Ovary (tissue), 7 donors: ENCODE measurements at regions not wholly inside any gene's neighbourhood (a gene's known extent, or its start where the extent isn't known, plus 50 kb on each side); places are given as distances from the start of the nearest gene placed in this dataset.

Experiments
- DNase-seq, 5 donors: peaks; one replicate each; pipeline ENCODE4 v3.0.0-alpha.2; 2019 to 2020
- H3K27ac ChIP-seq, 2 donors: fragments of 200-600 bp; one replicate each; pipeline versions ENCODE4 v1.5.1 to v1.8.0; 2019 to 2022
- H3K27me3 ChIP-seq: fragments of 200-600 bp; one replicate; pipeline ENCODE4 v1.8.0; 2022
- H3K36me3 ChIP-seq: fragments of 200-600 bp; sonication (generic); one replicate; pipeline ENCODE4 v1.5.1; 2019
- H3K4me1 ChIP-seq: one replicate; pipeline ENCODE4 v1.8.1; 2013; ENCODE audit warnings: mild to moderate bottlenecking, moderate library complexity; ENCODE audit not compliant: insufficient read depth
- H3K4me3 ChIP-seq: fragments of 200-600 bp; sonication (generic); one replicate; pipeline ENCODE4 v1.5.1; 2017
- H3K9me3 ChIP-seq, 2 donors: fragments of 200-600 bp in 1 of 2; sonication (generic) in 1 of 2; one replicate each; pipeline versions ENCODE4 v1.5.1 to v1.8.1; 2013 to 2019; ENCODE audit warnings: mild to moderate bottlenecking in 1 of 2, moderate library complexity in 1 of 2
- EP300 ChIP-seq: sonication (generic); formaldehyde crosslinking; IDR thresholded peaks from one replicate; pipeline ENCODE4 v1.6.1; 2017; ENCODE audit warnings: antibody characterized with exemption
- POLR2A ChIP-seq: fragments of 450-650 bp; IDR thresholded peaks from one replicate; pipeline ENCODE4 v1.6.1; 2017; ENCODE audit warnings: antibody characterized with exemption, mild to moderate bottlenecking, moderate library complexity
- WGBS, 3 donors: extraction: QIAGEN DNeasy Blood & Tissue Kit in 1 of 3; methylation state at CpG; one replicate each; pipeline versions ENCODE4 v1.1.5 to v1.1.7; 2013 to 2017; 5-methylcytosine and 5-hydroxymethylcytosine counted together
- intact Hi-C, 4 donors: fragments of 100-400 bp; cut with DNase I; formaldehyde crosslinking; loops; one replicate each; pipeline versions ENCODE4 v1.11.0 to v1.15.1; 2022 to 2023
- TF ChIP-seq, protein P1 (sequence below), 3 donors: fragments of 450-650 bp in 2 of 3; fragments of 200-600 bp in 1 of 3; IDR thresholded peaks; one replicate each; pipeline versions ENCODE4 v1.5.1 to v1.8.0; 2016 to 2022; ENCODE audit warnings: antibody characterized with exemption in 3 of 3, mild to moderate bottlenecking in 1 of 3
- donor health status: DM: no; HTN: no; CAD: no; lungs with moderate emphysema.
- donor health status: DM: no; HTN: no; CAD: no.
- donor health status: Bipolar disorder and iron deficiency.
- donor health status: DM: no; HTN: no; CAD: no.
- donor health status: DM: yes; HTN: yes; CAD: no.

DNA sequence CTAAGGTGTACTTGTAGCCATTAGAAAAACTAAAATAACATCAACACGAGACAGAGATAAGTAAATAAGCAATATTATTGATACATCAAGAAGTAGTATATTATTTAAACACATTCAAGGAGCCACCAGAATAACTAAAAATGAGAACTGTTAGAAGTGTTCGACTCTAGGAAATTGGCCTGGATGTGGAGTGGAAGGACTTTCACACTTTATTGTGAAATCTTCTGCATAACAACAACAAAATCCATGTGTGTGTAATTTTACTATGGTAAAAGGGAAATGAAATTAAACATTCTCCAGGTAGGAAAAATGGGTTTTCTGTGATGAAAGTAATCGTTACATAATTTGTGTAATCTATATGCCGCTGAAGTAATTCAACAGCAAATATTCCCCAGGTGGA lies 96.3 kb upstream of the RNF152 start:
- Histone ChIP-seq H3K27me3 (no peaks in the 10 kb centered on the region), H3K9me3 (no peaks in the 10 kb centered on the region), H3K36me3 (no peaks in the 10 kb centered on the region), H3K4me3 (no peak overlapping the region), H3K4me1 (peaks cover 10% of the 10 kb centered on the region), H3K27ac (no peak overlapping the region)
- TF ChIP-seq POLR2A (no peak), EP300 (no peak)
- TF ChIP-seq, protein P1, sequence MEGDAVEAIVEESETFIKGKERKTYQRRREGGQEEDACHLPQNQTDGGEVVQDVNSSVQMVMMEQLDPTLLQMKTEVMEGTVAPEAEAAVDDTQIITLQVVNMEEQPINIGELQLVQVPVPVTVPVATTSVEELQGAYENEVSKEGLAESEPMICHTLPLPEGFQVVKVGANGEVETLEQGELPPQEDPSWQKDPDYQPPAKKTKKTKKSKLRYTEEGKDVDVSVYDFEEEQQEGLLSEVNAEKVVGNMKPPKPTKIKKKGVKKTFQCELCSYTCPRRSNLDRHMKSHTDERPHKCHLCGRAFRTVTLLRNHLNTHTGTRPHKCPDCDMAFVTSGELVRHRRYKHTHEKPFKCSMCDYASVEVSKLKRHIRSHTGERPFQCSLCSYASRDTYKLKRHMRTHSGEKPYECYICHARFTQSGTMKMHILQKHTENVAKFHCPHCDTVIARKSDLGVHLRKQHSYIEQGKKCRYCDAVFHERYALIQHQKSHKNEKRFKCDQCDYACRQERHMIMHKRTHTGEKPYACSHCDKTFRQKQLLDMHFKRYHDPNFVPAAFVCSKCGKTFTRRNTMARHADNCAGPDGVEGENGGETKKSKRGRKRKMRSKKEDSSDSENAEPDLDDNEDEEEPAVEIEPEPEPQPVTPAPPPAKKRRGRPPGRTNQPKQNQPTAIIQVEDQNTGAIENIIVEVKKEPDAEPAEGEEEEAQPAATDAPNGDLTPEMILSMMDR (IDR thresholded peaks at IDR 0.05): no peak
- DNase-seq: no peak
- 93 to 96% (median 94%) methylated on average over 4 of the region's 4 CpGs for WGBS, 3 donors
- intact Hi-C loops: no loop called here

DNA sequence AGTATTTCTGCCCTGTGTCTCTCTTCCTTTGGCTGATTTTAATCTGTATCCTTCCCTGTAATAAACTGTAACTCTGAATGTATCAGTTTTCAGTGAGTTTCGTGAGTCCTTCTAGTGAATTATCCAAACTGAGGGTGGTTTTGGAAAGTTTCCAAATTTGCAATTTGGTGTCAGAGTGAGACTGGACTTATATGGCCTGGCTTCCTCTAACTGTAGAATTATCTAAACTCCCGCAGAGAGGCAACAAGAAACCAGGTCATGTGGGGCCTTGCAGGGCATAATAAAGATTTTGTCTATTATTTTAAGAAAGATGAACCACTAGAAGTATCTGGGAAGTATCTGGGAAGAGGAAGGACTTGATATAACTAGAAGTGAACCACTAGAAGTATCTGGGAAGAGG lies 95.3 kb upstream of the RNF152 start:
- Histone ChIP-seq H3K27ac (no peak overlapping the region), H3K4me1 (peaks cover 13% of the 10 kb centered on the region), H3K36me3 (no peaks in the 10 kb centered on the region), H3K9me3 (no peaks in the 10 kb centered on the region), H3K27me3 (no peaks in the 10 kb centered on the region), H3K4me3 (no peak overlapping the region)
- no peak for DNase-seq
- intact Hi-C loops: no loop called here
- TF ChIP-seq POLR2A (no peak), EP300 (no peak)
- TF ChIP-seq, protein P1 (IDR thresholded peaks at IDR 0.05): no peak
- 62 to 79% (median 72%) methylated on average over 2 of the region's 2 CpGs for WGBS, 3 donors

- Histone ChIP-seq H3K4me3 (no peak overlapping the region), H3K27ac (no peak overlapping the region), H3K4me1 (peaks cover 6% of the 10 kb centered on the region), H3K9me3 (no peaks in the 10 kb centered on the region), H3K27me3 (no peaks in the 10 kb centered on the region), H3K36me3 (no peaks in the 10 kb centered on the region)
- WGBS, 3 donors: 93 to 97% (median 94%) methylated on average over 1 of the region's 1 CpG
- intact Hi-C loops: no loop called here
- TF ChIP-seq, protein P1 (IDR thresholded peaks at IDR 0.05): no peak
- TF ChIP-seq POLR2A (no peak), EP300 (no peak)
- DNase-seq: no peak
Observed at GRCh38 chr18:61985681-61986080, 92.9 kb upstream of the RNF152 start.

DNA sequence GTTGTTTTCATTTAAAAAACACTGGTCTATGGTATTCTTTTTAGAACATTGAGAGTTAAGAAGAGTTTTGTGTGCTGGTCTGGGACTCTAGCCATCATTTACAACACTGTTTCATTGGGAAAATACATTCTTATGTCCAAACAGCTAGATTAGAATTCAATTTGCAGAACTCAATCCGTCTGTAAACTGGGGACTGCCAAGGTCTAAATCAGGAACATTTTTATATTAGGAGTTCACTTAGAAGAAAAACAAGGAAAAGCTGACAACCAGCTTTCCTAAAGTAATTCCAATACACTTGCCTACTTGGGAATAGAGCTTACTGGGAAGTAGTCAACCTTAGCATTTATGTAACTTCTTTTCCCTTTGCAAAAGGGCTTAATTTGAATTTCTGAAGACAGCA lies 91.5 kb upstream of the RNF152 start:
- H3K4me1 ChIP-seq: peaks cover 6% of the 10 kb centered on the region
- no peak for DNase-seq
- H3K27ac ChIP-seq: no peak overlapping the region
- no peaks in the 10 kb centered on the region for H3K9me3 ChIP-seq
- 3 to 8% (median 6%) methylated on average over 1 of the region's 1 CpG for WGBS, 3 donors
- intact Hi-C loops: no loop called here
- no peaks in the 10 kb centered on the region for H3K27me3 ChIP-seq
- no peak overlapping the region for H3K4me3 ChIP-seq
- no peak for TF ChIP-seq POLR2A
- TF ChIP-seq, protein P1 (IDR thresholded peaks at IDR 0.05): no peak
- TF ChIP-seq EP300: no peak
- H3K36me3 ChIP-seq: no peaks in the 10 kb centered on the region

- no peak overlapping the region for H3K4me3 ChIP-seq
- no peak for DNase-seq
- TF ChIP-seq EP300 (no peak), POLR2A (no peak)
- TF ChIP-seq, protein P1 (IDR thresholded peaks at IDR 0.05): no peak
- WGBS, 3 donors: 66 to 80% (median 75%) methylated on average over 2 of the region's 2 CpGs
- H3K27me3 ChIP-seq: no peaks in the 10 kb centered on the region
- H3K9me3 ChIP-seq: no peaks in the 10 kb centered on the region
- peaks cover 6% of the 10 kb centered on the region for H3K4me1 ChIP-seq
- no peaks in the 10 kb centered on the region for H3K36me3 ChIP-seq
- intact Hi-C loops: no loop called here
- no peak overlapping the region for H3K27ac ChIP-seq
Observed at GRCh38 chr18:61982475-61982874, 89.7 kb upstream of the RNF152 start.
